ENCODE measurements at regions not wholly inside any gene's neighbourhood (a gene's known extent, or its start where the extent isn't known, plus 50 kb on each side); places are given as distances from the start of the nearest gene placed in this dataset.

- Mint-ChIP-seq H3K4me3 (ENCODE audit: low read depth) (no peak overlapping the region), H3K9me3 (no peaks in the 10 kb centered on the region), H3K4me1 (ENCODE audit: low read depth) (no peaks in the 10 kb centered on the region), H3K27ac (no peak overlapping the region), H3K27me3 (ENCODE audit: low read depth) (no peaks in the 10 kb centered on the region), H3K36me3 (ENCODE audit: low read depth) (no peaks in the 10 kb centered on the region)
- intact Hi-C loops (cut with micrococcal nuclease): no loop called here
- DNase-seq (ENCODE audit: low spot score): no peak
Observed at GRCh38 chr10:129253865-129254179, 213.2 kb upstream of the MGMT start.

- Mint-ChIP-seq H3K4me1 (ENCODE audit: low read depth) (no peaks in the 10 kb centered on the region), H3K27me3 (ENCODE audit: low read depth) (no peaks in the 10 kb centered on the region), H3K9me3 (no peaks in the 10 kb centered on the region), H3K36me3 (ENCODE audit: low read depth) (no peaks in the 10 kb centered on the region), H3K27ac (no peak overlapping the region), H3K4me3 (ENCODE audit: low read depth) (no peak overlapping the region)
- intact Hi-C loops (cut with micrococcal nuclease): no loop called here
- DNase-seq (ENCODE audit: low spot score): no peak
Observed at GRCh38 chr10:129258283-129258923, 208.6 kb upstream of the MGMT start.

GRCh38 chr10:129259128-129259815 lies 207.8 kb upstream of the MGMT start:
- Mint-ChIP-seq H3K36me3 (ENCODE audit: low read depth) (no peaks in the 10 kb centered on the region), H3K27ac (no peak overlapping the region), H3K27me3 (ENCODE audit: low read depth) (no peaks in the 10 kb centered on the region), H3K4me1 (ENCODE audit: low read depth) (no peaks in the 10 kb centered on the region), H3K9me3 (no peaks in the 10 kb centered on the region), H3K4me3 (ENCODE audit: low read depth) (no peak overlapping the region)
- intact Hi-C loops (cut with micrococcal nuclease): no loop called here
- no peak for DNase-seq (ENCODE audit: low spot score)

- H3K4me1 Mint-ChIP-seq (ENCODE audit: low read depth): peaks cover 3% of the 10 kb centered on the region
- H3K27me3 Mint-ChIP-seq (ENCODE audit: low read depth): peaks cover 2% of the 10 kb centered on the region
- no peak for DNase-seq (ENCODE audit: low spot score)
- H3K4me3 Mint-ChIP-seq (ENCODE audit: low read depth): no peak overlapping the region
- H3K27ac Mint-ChIP-seq: no peak overlapping the region
- no peaks in the 10 kb centered on the region for H3K9me3 Mint-ChIP-seq
- no peaks in the 10 kb centered on the region for H3K36me3 Mint-ChIP-seq (ENCODE audit: low read depth)
- intact Hi-C loops (cut with micrococcal nuclease): no loop called here
Observed at GRCh38 chr10:129272176-129272575, 194.9 kb upstream of the MGMT start.

- Mint-ChIP-seq H3K27me3 (ENCODE audit: low read depth) (peaks cover 2% of the 10 kb centered on the region), H3K36me3 (ENCODE audit: low read depth) (no peaks in the 10 kb centered on the region), H3K4me3 (ENCODE audit: low read depth) (no peak overlapping the region), H3K4me1 (ENCODE audit: low read depth) (peaks cover 3% of the 10 kb centered on the region), H3K9me3 (no peaks in the 10 kb centered on the region), H3K27ac (no peak overlapping the region)
- intact Hi-C loops (cut with micrococcal nuclease): no loop called here
- DNase-seq (ENCODE audit: low spot score): no peak
Observed at GRCh38 chr10:129272866-129273650, 194.0 kb upstream of the MGMT start.

- no peak for DNase-seq (ENCODE audit: low spot score)
- H3K27ac Mint-ChIP-seq: no peak overlapping the region
- peaks cover 3% of the 10 kb centered on the region for H3K4me1 Mint-ChIP-seq (ENCODE audit: low read depth)
- intact Hi-C loops (cut with micrococcal nuclease): no loop called here
- no peaks in the 10 kb centered on the region for H3K9me3 Mint-ChIP-seq
- H3K36me3 Mint-ChIP-seq (ENCODE audit: low read depth): no peaks in the 10 kb centered on the region
- H3K27me3 Mint-ChIP-seq (ENCODE audit: low read depth): peaks cover 2% of the 10 kb centered on the region
- no peak overlapping the region for H3K4me3 Mint-ChIP-seq (ENCODE audit: low read depth)
Observed at GRCh38 chr10:129273860-129274259, 193.2 kb upstream of the MGMT start.

- intact Hi-C loops (cut with micrococcal nuclease): no loop called here
- H3K27ac Mint-ChIP-seq: no peak overlapping the region
- no peaks in the 10 kb centered on the region for H3K36me3 Mint-ChIP-seq (ENCODE audit: low read depth)
- no peak overlapping the region for H3K4me3 Mint-ChIP-seq (ENCODE audit: low read depth)
- H3K9me3 Mint-ChIP-seq: no peaks in the 10 kb centered on the region
- peaks cover 3% of the 10 kb centered on the region for H3K4me1 Mint-ChIP-seq (ENCODE audit: low read depth)
- DNase-seq (ENCODE audit: low spot score): no peak
- peaks cover 2% of the 10 kb centered on the region for H3K27me3 Mint-ChIP-seq (ENCODE audit: low read depth)
Observed at GRCh38 chr10:129274748-129275474, 192.1 kb upstream of the MGMT start.

GRCh38 chr10:129275886-129276285 lies 191.2 kb upstream of the MGMT start:
- Mint-ChIP-seq H3K36me3 (ENCODE audit: low read depth) (no peaks in the 10 kb centered on the region), H3K27ac (no peak overlapping the region), H3K4me1 (ENCODE audit: low read depth) (peaks cover 3% of the 10 kb centered on the region), H3K27me3 (ENCODE audit: low read depth) (peaks cover 2% of the 10 kb centered on the region), H3K9me3 (no peaks in the 10 kb centered on the region), H3K4me3 (ENCODE audit: low read depth) (no peak overlapping the region)
- intact Hi-C loops (cut with micrococcal nuclease): no loop called here
- no peak for DNase-seq (ENCODE audit: low spot score)

- Mint-ChIP-seq H3K27ac (no peak overlapping the region), H3K9me3 (no peaks in the 10 kb centered on the region), H3K4me1 (ENCODE audit: low read depth) (peaks cover 3% of the 10 kb centered on the region), H3K27me3 (ENCODE audit: low read depth) (peaks cover 7% of the 10 kb centered on the region), H3K4me3 (ENCODE audit: low read depth) (no peak overlapping the region), H3K36me3 (ENCODE audit: low read depth) (no peaks in the 10 kb centered on the region)
- intact Hi-C loops (cut with micrococcal nuclease): no loop called here
- no peak for DNase-seq (ENCODE audit: low spot score)
Observed at GRCh38 chr10:129277084-129277483, 190.0 kb upstream of the MGMT start.

- no peak overlapping the region for H3K27ac Mint-ChIP-seq
- intact Hi-C loops (cut with micrococcal nuclease): no loop called here
- no peaks in the 10 kb centered on the region for H3K36me3 Mint-ChIP-seq (ENCODE audit: low read depth)
- H3K27me3 Mint-ChIP-seq (ENCODE audit: low read depth): peaks cover 7% of the 10 kb centered on the region
- H3K4me1 Mint-ChIP-seq (ENCODE audit: low read depth): peaks cover 3% of the 10 kb centered on the region
- H3K9me3 Mint-ChIP-seq: no peaks in the 10 kb centered on the region
- H3K4me3 Mint-ChIP-seq (ENCODE audit: low read depth): no peak overlapping the region
- no peak for DNase-seq (ENCODE audit: low spot score)
Observed at GRCh38 chr10:129277841-129278240, 189.2 kb upstream of the MGMT start.

GRCh38 chr10:129278686-129279085 lies 188.4 kb upstream of the MGMT start:
- H3K36me3 Mint-ChIP-seq (ENCODE audit: low read depth): no peaks in the 10 kb centered on the region
- intact Hi-C loops (cut with micrococcal nuclease): no loop called here
- peaks cover 7% of the 10 kb centered on the region for H3K27me3 Mint-ChIP-seq (ENCODE audit: low read depth)
- peaks cover 3% of the 10 kb centered on the region for H3K4me1 Mint-ChIP-seq (ENCODE audit: low read depth)
- H3K27ac Mint-ChIP-seq: no peak overlapping the region
- DNase-seq (ENCODE audit: low spot score): no peak
- no peak overlapping the region for H3K4me3 Mint-ChIP-seq (ENCODE audit: low read depth)
- H3K9me3 Mint-ChIP-seq: no peaks in the 10 kb centered on the region

- Mint-ChIP-seq H3K4me1 (ENCODE audit: low read depth) (peaks cover 3% of the 10 kb centered on the region), H3K9me3 (no peaks in the 10 kb centered on the region), H3K27ac (no peak overlapping the region), H3K36me3 (ENCODE audit: low read depth) (no peaks in the 10 kb centered on the region), H3K4me3 (ENCODE audit: low read depth) (no peak overlapping the region), H3K27me3 (ENCODE audit: low read depth) (peaks cover 7% of the 10 kb centered on the region)
- intact Hi-C loops (cut with micrococcal nuclease): no loop called here
- DNase-seq (ENCODE audit: low spot score): no peak
Observed at GRCh38 chr10:129279446-129280154, 187.4 kb upstream of the MGMT start.

Measured in activated T-helper 2 cell treated with anti-CD3 and anti-CD28 coated beads, Interferon-gamma antibody, Interleukin-2, Interleukin-4, amounts not matched to agents 10 μg/mL and 5 μg/mL and 100 μg/mL, durations not matched to agents 14 hours and 24 hours and 36 hours (primary cell).